OCI-LY7 (cell line): ENCODE measurements at regions not wholly inside any gene's neighbourhood (a gene's known extent, or its start where the extent isn't known, plus 50 kb on each side); places are given as distances from the start of the nearest gene placed in this dataset.

ENCODE experiments used
- BruUV-seq: library from RNA; stranded (reverse); fragments of 400-500 nt; replicated peaks from 2 replicates; lab custom pipeline; 2021; lab: Mats Ljungman, UMichigan
- CTCF ChIA-PET: fragments of 300-600 bp; sonication (Branson Sonifier 250); formaldehyde crosslinking; loops from one replicate; lab custom pipeline; 2022; ENCODE audit warnings: antibody characterized with exemption; ENCODE audit not compliant: unreplicated experiment; lab: Charles Lee
- POLR2A ChIA-PET: fragments of 300-600 bp; sonication (Branson Sonifier 250); formaldehyde crosslinking; loops from one replicate; lab custom pipeline; 2022; ENCODE audit warnings: antibody characterized with exemption; lab: Charles Lee
- DNase-seq: peaks from one replicate; pipeline ENCODE4 v3.0.0-alpha.2; 2015; ENCODE audit warnings: low spot score
- H2AFZ ChIP-seq: fragments of 200-600 bp; sonication (generic), shearing (Covaris generic); 2 replicates; pipeline ENCODE4 v1.6.1; 2014; ENCODE audit warnings: mild to moderate bottlenecking, antibody characterized with exemption, low read length, moderate library complexity
- H3K27ac ChIP-seq: fragments of 200-600 bp; sonication (generic); 2 replicates; pipeline ENCODE4 v1.5.1; 2014; ENCODE audit warnings: mixed run types, low read depth, mild to moderate bottlenecking, moderate library complexity, low read length, inconsistent platforms; ENCODE audit not compliant: poor library complexity, severe bottlenecking
- H3K36me3 ChIP-seq: fragments of 200-600 bp; sonication (generic); 2 replicates; pipeline ENCODE4 v1.6.1; 2014; ENCODE audit warnings: mild to moderate bottlenecking, antibody characterized with exemption, low read length, moderate library complexity, mixed read lengths; ENCODE audit not compliant: insufficient read depth
- H3K4me1 ChIP-seq: fragments of 200-600 bp; sonication (generic); 2 replicates; pipeline ENCODE4 v1.5.1; 2014; ENCODE audit warnings: mild to moderate bottlenecking, low read length; ENCODE audit not compliant: insufficient read depth, poor library complexity, severe bottlenecking
- H3K4me2 ChIP-seq: fragments of 200-600 bp; sonication (generic); 2 replicates; pipeline ENCODE4 v1.6.1; 2014; ENCODE audit warnings: mild to moderate bottlenecking, low read length
- H3K4me3 ChIP-seq: fragments of 200-600 bp; sonication (generic); 2 replicates; pipeline ENCODE4 v1.5.1; 2014; ENCODE audit warnings: mild to moderate bottlenecking, low read depth, low read length; ENCODE audit not compliant: poor library complexity, severe bottlenecking
- H3K79me2 ChIP-seq: fragments of 200-600 bp; sonication (generic); 2 replicates; pipeline ENCODE4 v1.6.1; 2016; ENCODE audit warnings: low read depth, mild to moderate bottlenecking, low read length, moderate library complexity, mixed read lengths; ENCODE audit not compliant: insufficient read depth
- H3K9me2 ChIP-seq: fragments of 200-600 bp; sonication (generic); 2 replicates; pipeline ENCODE4 v1.6.1; 2016; ENCODE audit warnings: mild to moderate bottlenecking, low read length, mixed read lengths; ENCODE audit not compliant: insufficient read depth
- H3K9me3 ChIP-seq: fragments of 200-600 bp; sonication (generic); 2 replicates; pipeline ENCODE4 v1.6.1; 2014; ENCODE audit warnings: mild to moderate bottlenecking, mixed run types, low read length, mixed read lengths
- H4K20me1 ChIP-seq: fragments of 200-600 bp; sonication (generic); 2 replicates; pipeline ENCODE4 v1.6.1; 2014; ENCODE audit warnings: mild to moderate bottlenecking, antibody characterized with exemption, low read length, moderate library complexity, mixed read lengths; ENCODE audit not compliant: insufficient read depth
- EZH2phosphoT487 ChIP-seq: fragments of 200-600 bp; sonication (generic); IDR thresholded peaks from 2 replicates; pipeline ENCODE4 v1.6.1; 2018; ENCODE audit warnings: low read depth, borderline replicate concordance, mild to moderate bottlenecking, mixed run types, antibody characterized with exemption, low read length, moderate library complexity, mixed read lengths
- intact Hi-C: fragments of 100-400 bp; cut with micrococcal nuclease; formaldehyde crosslinking; loops from one replicate; pipeline ENCODE4 v1.10.0; 2022; ENCODE audit not compliant: unreplicated experiment
- TF ChIP-seq, protein P1 (sequence below): fragments of 200-600 bp; sonication (generic); conservative IDR thresholded peaks from 2 replicates; pipeline ENCODE4 v1.5.1; 2014; ENCODE audit warnings: mild to moderate bottlenecking, antibody characterized with exemption, low read length, moderate library complexity, mixed read lengths

GRCh38 chr1:232386294-232386693 is 243.6 kb downstream of the SIPA1L2 start:
- H3K4me2 ChIP-seq = no peak overlapping the region
- TF ChIP-seq, protein P1, sequence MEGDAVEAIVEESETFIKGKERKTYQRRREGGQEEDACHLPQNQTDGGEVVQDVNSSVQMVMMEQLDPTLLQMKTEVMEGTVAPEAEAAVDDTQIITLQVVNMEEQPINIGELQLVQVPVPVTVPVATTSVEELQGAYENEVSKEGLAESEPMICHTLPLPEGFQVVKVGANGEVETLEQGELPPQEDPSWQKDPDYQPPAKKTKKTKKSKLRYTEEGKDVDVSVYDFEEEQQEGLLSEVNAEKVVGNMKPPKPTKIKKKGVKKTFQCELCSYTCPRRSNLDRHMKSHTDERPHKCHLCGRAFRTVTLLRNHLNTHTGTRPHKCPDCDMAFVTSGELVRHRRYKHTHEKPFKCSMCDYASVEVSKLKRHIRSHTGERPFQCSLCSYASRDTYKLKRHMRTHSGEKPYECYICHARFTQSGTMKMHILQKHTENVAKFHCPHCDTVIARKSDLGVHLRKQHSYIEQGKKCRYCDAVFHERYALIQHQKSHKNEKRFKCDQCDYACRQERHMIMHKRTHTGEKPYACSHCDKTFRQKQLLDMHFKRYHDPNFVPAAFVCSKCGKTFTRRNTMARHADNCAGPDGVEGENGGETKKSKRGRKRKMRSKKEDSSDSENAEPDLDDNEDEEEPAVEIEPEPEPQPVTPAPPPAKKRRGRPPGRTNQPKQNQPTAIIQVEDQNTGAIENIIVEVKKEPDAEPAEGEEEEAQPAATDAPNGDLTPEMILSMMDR = no peak
- TF ChIP-seq EZH2phosphoT487 = no peak
- intact Hi-C loops = no loop called here
- H3K9me2 ChIP-seq = no peaks in the 10 kb centered on the region
- H3K4me1 ChIP-seq = no peaks in the 10 kb centered on the region
- no TSS peak for BruUV-seq
- no peaks in the 10 kb centered on the region for H3K9me3 ChIP-seq
- no peaks in the 10 kb centered on the region for H3K79me2 ChIP-seq
- no peaks in the 10 kb centered on the region for H3K36me3 ChIP-seq
- no peak overlapping the region for H3K27ac ChIP-seq
- no peaks in the 10 kb centered on the region for H4K20me1 ChIP-seq
- POLR2A ChIA-PET = interaction anchor here (0.7 to 1.1 kb wide), 2 partner anchors 69 to 117 kb away, joined by 3 to 7 read pairs; no protein-coding TSS in a partner anchor
- no peak for DNase-seq
- CTCF ChIA-PET = no interaction called here
- H2AFZ ChIP-seq = no peak overlapping the region
- no peak overlapping the region for H3K4me3 ChIP-seq

DNA sequence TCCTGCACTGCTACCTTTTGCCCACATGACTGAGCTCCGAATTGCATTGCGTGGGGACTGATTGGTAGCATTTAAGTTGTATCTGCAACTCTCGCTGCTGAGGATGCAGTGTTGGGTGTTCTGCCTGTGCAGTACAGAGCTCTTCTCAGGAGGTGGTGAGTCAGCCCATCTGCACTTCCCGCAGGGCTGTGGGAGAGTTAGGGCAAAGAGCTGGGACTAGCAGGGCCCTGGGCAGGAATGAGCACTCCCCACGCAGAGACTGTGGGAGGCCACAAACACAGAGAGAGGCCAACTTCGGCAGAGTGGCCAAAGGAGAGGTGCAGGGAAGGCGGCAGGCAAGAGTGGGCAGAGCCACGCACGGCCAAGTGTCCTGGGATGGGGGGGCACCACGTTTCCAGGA is 244.7 kb downstream of the SIPA1L2 start:
- intact Hi-C loops = no loop called here
- Histone ChIP-seq H3K36me3 (no peaks in the 10 kb centered on the region), H3K4me2 (no peak overlapping the region), H3K4me1 (no peaks in the 10 kb centered on the region), H4K20me1 (no peaks in the 10 kb centered on the region), H3K79me2 (no peaks in the 10 kb centered on the region), H2AFZ (no peak overlapping the region), H3K9me3 (no peaks in the 10 kb centered on the region), H3K9me2 (no peaks in the 10 kb centered on the region), H3K27ac (no peak overlapping the region), H3K4me3 (no peak overlapping the region)
- POLR2A ChIA-PET = interaction anchor here (0.6 to 1.6 kb wide), 3 partner anchors 13 to 1908 kb away, joined by 3 read pairs; no protein-coding TSS in a partner anchor
- no peak for DNase-seq
- CTCF ChIA-PET = no interaction called here
- BruUV-seq = no TSS peak
- no peak for TF ChIP-seq EZH2phosphoT487

GRCh38 chr1:232384171-232384883 is 245.6 kb downstream of the SIPA1L2 start:
- Histone ChIP-seq H3K79me2 (no peaks in the 10 kb centered on the region), H3K27ac (no peak overlapping the region), H3K9me2 (no peaks in the 10 kb centered on the region), H4K20me1 (no peaks in the 10 kb centered on the region), H3K4me3 (no peak overlapping the region), H3K36me3 (no peaks in the 10 kb centered on the region), H3K9me3 (no peaks in the 10 kb centered on the region), H3K4me2 (no peak overlapping the region), H2AFZ (no peak overlapping the region), H3K4me1 (no peaks in the 10 kb centered on the region)
- CTCF ChIA-PET = no interaction called here
- TF ChIP-seq, protein P1 = no peak
- TF ChIP-seq EZH2phosphoT487 = no peak
- POLR2A ChIA-PET = interaction anchor here (1.6 kb wide), 1 partner anchor 14 kb away, joined by 3 read pairs; no protein-coding TSS in a partner anchor
- DNase-seq = no peak
- no TSS peak for BruUV-seq
- intact Hi-C loops = no loop called here
